NCI-H128 (cell line): ENCODE measurements at regions not wholly inside any gene's neighbourhood (a gene's known extent, or its start where the extent isn't known, plus 50 kb on each side); places are given as distances from the start of the nearest gene placed in this dataset.

ENCODE experiments used
- DNase-seq: peaks from one replicate; lab custom pipeline; 2025; ENCODE audit not compliant: unreplicated experiment; lab: John Stamatoyannopoulos, UW

- no peak for DNase-seq
These were observed 243.6 kb upstream of the SLC39A10 start for GRCh38 chr2:195413422-195413821.

DNA sequence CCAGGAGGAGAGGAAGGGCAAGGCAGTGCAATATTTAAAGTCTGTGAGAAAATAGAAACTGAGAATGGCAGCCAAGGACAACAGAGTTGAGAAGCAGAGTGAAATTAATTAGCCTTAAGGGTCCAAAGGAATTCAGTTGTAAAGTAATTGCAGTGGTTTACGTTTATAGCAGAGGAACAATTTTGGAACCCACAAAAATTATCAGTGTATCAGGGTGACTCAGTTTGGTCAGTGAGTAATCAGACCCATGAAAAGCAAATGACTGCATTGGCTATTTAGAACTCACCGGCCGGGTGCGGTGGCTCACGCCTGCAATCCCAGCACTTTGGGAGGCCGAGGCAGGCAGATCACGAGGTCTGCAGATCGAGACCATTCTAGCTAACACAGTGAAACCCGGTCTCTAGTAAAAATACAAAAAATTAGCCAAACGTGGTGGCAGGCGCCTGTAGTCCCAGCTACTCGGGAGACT, 245.8 kb upstream of the SLC39A10 start:
- DNase-seq, result no peak

GRCh38 chr2:195410074-195410671, 246.9 kb upstream of the SLC39A10 start:
- DNase-seq, result no peak

DNA sequence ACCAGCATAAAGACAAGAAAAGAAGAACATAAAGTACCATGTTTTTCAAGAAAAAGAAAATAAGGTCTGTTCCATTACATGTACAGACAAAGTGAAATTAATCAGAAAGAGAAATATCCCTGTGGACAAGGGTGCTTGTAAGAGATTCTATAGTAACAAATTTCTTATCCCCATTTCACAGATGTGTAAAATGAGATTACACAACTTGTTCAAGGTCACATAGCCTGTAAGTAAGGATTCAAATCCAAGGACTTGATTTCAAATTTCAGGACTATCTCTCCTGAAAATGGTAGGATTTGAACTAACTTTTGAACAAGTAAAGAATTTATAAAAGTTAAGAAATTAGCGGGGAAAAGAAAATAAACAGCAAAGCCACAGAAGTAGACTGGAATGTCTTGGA, 248.2 kb upstream of the SLC39A10 start:
- no peak for DNase-seq

DNA sequence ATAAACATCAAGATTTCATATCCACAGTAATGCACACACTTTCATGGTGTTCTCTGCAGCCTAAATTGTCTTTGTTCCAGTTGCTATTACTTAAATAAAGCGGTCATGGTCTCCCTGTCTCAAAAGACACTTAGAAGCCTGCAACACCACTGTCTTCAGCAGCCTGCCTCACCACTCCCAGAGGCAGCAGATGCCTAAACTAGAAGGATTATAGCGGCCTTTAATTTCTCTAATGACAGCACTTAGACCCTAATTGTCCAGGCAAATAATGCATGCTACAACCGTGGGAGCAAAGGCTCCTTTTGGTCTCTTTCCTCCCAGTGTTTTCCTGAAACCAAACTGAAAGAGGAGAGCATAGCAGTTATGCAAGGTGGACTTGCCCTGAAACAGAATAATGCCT, 248.8 kb upstream of the SLC39A10 start:
- DNase-seq, result no peak

DNA sequence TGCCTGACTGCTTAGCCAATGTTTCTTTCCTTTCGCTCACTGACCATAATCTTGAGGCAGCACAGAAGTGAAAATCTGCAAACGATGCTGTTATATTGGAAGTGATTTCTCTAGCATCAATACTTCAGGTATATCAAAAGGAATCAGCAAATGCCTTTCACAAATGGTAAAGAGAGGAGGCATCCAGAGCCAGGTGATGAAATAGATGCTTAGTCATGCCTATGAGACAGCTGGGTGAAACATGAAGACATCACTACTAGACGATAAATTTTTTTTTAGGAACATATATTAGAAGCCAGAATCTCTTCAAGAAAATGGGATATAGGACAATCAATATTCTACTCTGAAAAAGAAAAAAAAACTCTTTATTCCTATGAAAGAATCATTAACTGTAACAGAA, 249.2 kb upstream of the SLC39A10 start:
- no peak for DNase-seq

GRCh38 chr2:195406886-195407603, 250.0 kb upstream of the SLC39A10 start:
- DNase-seq, result no peak

DNA sequence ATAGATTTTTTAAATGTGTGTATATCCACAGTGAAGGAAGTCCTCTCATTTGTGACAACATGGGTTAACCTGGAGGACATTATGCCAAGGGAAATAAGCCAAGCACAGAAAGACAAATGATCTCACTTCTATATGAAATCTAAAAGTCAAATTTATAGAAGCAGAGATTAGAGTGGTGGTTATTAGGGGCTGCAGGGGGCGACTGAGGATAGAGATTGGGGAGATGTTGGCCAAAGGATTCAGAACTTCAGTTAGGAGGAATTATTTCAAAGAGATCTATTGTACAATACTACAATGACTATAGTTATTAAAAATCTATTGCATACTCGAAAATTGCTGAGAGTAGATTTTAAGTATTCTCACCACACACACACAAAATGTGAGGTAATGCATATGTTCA, 252.4 kb upstream of the SLC39A10 start:
- DNase-seq, result no peak

GRCh38 chr2:195396479-195396878, 260.5 kb upstream of the SLC39A10 start:
- DNase-seq, result no peak

GRCh38 chr2:195395362-195395761, 261.7 kb upstream of the SLC39A10 start:
- DNase-seq, result no peak

GRCh38 chr2:195392446-195393336, 264.3 kb upstream of the SLC39A10 start:
- no peak for DNase-seq

GRCh38 chr2:195390686-195391321, 266.2 kb upstream of the SLC39A10 start:
- no peak for DNase-seq

DNA sequence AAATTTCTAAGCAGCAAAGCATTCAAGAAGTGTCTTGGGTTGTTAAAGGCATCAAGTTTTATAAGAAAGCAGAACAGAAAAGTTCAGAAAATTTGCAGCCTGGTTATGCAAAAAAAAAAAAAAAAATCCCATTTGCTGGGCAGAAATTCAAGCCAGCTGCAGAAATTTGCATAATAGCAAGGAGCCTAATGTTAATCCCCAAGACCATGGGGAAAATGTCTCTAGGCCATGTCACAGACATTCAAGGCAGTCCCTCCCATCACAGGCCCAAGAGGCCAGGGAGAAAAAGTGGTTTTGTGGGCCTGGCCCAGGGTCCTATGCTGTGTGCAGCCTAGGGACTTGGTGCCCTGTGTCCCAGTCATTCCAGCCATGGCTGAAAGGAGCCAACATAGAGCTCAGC, 269.0 kb upstream of the SLC39A10 start:
- no peak for DNase-seq

GRCh38 chr2:195382186-195382585, 274.8 kb upstream of the SLC39A10 start:
- DNase-seq, result no peak

GRCh38 chr2:195370167-195370943, 286.7 kb upstream of the SLC39A10 start:
- DNase-seq, result no peak

DNA sequence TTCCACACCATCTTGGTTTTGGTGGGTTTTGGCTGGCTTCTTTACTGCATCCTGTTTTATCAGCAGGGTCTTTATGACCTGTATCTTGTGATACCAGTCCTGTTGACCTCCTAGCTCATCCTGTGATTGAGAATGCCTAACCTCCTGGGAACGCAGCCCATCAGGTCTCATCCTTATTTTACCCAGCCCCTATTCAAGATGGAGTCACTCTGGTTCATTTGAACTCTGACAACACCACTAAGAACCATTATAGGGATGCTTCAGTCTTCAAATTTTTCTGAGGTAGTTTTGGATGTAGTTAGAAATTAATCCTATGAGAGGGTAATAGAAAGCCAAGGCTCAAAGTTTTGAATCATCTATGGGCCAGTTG, 287.8 kb upstream of the SLC39A10 start:
- DNase-seq, result no peak

DNA sequence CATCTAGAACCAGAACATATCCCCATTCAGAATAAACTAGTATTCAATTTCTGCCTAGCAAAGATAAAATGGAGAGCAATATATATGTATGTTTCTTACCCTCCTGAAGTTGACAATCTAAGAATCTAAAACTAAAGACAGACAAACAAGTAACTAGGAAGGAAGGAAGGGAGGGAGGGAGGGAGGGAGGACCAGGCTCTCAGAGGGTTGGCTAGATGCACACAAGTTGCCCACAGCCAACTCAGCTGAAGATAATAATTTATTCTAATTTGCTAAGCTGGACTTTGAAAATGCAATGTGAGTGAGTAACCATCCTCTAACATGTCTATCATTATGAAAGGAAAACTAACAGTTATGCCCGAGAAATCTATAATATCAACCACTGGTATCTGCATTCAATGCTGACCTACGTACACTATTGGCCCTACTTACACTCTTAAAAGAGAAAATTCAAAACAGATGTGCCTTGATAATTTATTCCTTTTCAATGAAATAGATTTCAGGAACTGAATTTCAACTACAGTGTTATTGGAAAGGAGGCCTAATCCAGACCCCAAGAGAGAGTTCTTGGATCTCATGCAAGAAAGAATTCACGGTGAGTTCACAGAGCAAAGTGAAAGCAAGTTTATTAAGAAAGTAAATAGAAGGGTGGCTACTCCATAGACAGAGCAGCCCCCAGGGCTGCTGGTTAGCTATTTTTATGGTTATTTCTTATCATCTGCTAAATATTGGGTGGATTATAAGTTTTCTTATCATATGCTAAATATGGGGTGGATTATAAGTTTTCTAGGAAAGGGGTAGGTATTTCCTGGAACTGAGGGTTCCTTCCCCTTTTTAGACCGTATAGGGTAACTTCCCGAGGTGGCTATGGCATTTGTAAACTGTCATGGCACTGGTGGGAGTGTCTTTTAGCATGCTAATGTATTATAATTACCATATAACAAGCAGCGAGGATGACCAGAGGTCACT, 288.5 kb upstream of the SLC39A10 start:
- no peak for DNase-seq

- no peak for DNase-seq
These were observed 289.2 kb upstream of the SLC39A10 start for GRCh38 chr2:195367809-195368208.
